DMS153 (cell line): ENCODE measurements at regions not wholly inside any gene's neighbourhood (a gene's known extent, or its start where the extent isn't known, plus 50 kb on each side); places are given as distances from the start of the nearest gene placed in this dataset.

Experiments
- DNase-seq: peaks from one replicate; lab custom pipeline; 2025; lab: John Stamatoyannopoulos, UW

DNA sequence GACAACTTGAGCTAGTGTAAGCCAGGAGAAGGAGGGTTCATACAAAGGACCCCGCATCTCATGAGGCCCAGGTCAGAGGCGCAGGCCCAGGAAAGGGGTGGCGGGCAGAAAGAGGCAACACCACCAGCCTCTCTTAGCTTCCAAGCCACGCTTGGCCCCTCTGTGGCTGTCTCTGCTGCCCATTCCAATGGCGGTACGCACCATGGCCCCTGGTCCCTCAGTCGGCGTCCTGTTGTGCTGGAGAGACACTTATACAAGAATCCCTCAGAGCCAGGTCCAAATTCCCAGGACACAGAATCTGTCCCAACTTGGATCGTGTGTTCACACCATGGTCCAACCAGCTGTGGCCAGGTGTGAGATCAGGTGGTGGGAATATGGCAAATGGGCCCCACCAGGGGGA, 127.0 kb upstream of the CDH4 start:
- DNase-seq, result no peak

DNA sequence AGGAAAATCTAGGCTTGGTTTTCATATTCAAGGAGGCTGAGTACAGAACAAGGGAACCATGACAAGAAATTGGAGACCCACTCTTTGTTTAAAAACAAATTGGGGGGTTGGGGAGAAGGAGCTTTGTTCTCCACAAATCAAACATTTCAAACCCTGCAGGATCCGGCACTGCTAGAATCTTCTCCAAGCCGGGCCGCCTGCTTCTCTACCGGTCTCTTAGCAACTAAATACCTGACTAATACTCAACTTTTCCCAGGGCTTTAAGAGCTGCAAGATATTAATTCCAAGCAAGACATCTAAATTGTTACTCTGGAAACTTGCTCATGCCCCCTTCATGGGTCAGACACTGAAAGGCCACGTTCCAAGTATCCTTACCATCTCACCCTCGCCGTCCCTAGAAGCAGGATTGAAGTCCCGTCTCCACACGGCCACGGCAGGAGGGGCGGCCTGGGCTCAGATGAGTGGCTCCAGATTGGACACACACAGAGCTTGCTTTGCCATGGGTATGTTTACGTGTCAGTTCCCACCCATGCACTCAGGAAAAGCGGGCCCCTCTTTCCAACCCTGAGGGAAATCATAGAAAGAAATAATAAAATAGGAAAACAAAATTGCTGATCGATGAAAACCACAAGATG, 126.4 kb upstream of the CDH4 start:
- DNase-seq, result no peak

DNA sequence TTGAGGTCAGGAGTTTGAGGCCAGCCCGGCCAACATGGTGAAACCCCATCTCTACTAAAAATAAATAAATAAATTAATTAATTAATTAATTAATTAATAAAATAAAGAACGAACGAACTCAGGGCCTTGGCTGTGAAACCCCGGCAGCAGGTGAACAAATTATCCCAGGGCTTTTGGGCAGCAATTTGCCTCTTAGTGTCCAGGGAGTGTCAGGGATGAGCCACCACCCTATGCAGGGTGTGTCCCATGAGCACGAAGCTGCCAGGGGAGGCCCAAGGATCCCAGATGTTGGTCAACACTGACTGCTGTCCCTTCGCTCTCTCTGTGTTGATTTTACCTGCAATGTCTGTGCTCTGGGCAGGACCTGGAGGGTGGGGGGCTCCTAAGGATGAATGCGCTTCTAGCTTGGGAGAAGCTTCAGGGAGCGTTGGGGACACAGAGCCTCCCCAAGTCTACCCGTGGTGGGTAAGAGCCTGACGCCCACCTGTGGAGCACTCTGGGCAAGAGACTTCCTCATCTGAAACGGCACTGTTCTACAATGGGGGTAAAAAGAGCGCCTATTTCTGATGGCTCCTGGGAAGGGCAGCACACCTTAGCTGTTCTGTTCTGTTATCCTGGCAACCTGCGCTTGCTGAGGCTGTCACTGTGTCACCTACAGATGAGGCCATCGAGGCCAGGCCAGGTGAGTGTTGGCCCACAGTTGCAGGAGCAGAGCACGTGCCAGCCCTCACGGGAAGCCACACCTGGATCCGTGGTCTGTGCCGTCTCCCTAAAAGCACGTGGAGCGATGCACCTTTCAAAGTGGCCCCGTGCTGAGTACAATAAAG, 125.5 kb upstream of the CDH4 start:
- DNase-seq, result no peak

DNA sequence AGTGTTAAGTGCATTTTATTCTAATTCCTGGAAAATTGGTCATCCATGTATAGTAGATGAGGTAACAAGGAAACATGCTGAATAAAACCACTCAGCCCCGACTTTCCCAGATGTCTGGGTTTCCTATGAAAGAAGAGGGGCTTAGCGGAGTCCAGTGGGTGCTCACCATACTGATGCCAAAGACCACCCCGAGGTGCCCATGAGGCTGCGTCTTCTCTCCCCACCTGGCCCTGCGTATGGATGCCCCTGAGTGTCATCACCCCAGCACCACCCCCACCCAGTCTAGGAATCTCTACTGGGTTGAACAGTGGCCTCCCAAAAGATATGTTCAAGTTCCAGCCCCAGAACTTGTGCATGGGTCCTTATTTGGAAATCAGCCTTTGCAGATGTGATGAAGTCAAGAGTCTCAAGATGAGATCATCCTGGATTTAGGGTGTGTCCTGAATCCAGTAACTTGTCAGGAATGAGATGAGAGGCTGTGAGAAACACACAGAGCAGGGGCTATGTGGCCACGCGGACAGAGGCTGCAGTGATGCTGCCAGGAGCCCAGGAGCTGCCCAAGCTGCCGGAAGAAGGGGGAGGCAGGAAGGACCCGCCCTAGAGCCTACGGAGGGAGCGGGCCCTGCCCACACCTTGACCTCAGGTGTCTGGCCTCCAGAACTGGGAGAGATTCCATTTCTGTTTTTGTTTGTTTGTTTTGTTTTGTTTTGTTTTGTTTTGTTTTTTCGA, 124.6 kb upstream of the CDH4 start:
- no peak for DNase-seq

DNA sequence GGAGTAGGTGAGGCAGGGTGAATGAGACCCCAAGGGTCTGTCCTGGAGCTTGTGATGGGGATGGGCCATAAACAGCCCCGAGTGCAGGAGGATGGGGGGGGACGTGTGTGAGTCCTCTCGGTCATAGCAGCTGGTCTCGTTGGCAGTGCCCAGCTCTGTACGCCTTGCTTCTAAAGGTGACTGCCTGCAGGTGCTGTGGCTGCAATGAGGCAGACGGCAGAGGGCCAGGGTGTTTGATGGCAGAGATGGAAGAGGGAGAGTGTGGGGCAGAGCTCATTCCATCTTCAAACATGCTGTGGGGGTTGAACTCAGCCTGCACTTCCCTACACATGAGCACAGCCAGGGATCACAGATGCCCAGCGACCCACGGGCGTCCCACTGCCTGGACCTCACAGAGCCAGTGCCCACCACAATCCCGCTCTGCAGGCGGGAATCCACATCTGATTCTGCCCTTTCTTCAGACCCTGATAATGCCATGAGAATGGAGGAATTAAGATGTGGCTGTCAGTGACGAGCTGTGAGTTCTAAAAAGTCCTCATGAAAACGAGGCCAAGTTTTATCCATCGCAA, 123.3 kb upstream of the CDH4 start:
- no peak for DNase-seq

DNA sequence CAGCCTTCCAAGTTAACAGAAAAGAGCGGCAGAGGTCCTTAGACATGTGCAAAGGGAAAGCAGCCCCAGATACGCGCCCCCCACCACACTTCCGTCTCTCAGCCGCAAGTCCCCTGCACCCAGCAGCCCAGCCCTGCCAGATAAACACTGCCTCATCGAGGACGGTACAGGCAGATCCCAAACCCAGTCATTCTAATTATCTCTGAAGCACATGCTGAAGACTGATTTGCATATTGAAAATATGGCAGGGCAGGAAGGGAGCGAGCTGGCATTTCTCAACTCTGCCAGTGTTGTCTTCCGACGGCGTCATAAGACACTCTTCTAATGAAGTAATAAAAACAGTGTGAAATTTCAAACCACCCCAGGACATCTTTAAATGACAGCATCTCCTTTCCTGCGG, 122.8 kb upstream of the CDH4 start:
- DNase-seq, result no peak

DNA sequence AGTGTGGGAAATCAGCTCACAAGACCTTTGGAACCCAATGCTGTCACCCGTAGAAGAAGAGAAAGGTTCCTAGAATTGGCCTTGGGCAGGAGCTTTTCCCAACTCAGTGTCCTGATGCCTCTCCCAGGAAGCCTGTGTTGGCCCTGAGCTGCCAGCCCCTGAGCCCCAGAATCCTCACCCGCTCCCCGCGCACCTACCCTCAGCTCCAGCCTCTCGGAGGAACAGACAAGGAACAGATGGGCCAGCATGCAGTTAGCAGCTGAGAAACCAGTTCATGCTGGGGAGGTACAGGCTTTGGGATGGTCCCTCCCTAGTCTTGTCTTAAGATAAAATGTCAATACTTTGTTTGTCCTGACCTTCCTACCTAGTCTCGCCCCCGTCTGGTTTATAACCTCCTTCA, 121.9 kb upstream of the CDH4 start:
- DNase-seq, result no peak

DNA sequence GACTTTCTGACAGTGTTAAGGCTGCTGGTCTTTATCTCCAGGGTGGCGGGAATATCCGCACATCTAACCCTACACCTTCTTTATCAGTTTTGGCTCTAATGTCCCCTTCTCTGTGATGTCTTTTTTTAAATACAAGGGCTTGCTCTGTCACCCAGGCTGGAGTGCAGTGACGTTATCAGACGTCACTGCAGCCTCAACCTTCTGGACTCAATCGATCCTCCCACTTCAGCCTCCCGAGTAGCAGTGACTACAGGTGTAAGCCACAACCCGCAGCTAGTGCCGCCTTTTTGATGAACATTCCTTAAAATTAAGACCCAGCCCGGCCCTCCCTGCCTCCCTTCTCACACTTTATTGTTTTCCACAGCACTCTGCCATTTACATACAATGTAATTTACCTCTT, 120.1 kb upstream of the CDH4 start:
- DNase-seq, result no peak

DNA sequence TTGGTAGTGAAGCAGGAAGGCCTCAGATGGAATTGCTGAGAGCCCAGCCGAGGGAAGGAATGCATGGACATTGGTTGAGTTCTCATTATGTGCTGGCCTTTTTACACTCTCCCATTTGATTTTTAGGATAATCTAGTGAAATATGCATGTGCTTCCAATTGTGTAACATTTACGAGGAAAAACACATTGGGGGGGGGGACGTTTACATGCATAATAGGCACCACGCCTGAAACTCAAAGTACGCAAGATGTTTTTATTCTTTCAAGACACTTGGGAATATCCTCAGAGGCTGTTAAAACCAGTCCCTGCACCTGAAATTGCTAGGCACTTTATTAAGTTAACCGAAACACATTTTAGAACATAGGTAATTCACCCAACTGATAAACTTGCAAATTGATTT, 118.5 kb upstream of the CDH4 start:
- DNase-seq, result no peak

DNA sequence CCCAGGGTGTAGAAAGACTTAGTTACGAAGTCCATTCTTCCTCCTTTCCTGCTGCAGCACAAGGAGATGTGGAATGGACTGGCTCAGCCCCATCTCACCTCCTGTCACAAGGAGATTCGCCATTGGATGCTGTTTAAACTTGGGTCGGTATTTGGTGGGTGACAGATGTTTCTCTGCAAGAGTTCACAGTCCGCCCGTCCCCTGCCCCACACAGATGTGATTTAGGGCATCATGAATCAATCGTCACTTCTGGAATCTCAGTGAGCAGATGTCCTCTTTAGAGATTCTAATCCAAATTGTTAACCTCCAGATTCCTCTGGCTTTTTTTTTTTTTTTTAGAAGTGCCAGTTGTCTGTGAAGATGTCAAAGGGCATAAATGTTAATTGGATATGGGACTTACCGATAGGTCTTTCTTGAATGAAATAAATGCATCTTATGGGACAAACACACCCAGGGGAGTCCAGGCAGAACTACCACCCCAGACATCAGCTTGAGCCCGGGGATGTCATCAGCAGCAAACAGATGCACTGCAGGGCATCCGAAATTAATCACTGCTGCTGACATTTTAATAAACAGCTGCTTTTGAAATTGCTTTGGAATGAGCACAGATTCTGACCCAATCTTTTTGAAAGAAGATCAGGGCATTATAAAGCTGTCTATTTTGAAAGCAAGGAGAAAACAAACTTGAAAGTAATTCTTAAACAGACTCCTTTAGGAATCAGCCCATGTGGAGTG, 117.6 kb upstream of the CDH4 start:
- DNase-seq, result no peak

DNA sequence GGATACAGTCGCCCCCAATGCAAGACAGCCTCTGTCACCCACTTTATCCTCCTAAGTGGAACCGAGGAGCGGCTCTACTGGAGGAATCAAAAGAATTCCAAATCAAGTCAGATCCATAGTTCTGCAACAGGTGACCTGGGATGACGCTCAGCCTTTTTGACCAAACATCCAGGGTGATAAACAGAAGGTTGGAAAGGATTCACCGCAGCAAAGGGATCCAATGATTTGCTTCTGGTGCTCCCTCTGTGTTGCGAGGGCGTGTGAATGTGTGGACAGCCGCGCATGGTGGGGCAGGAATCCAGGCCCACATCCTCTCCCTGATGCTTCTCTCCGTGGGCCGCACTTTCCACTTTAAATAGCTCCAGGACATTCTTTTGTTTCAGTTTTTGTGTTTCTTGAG, 116.8 kb upstream of the CDH4 start:
- DNase-seq, result no peak

DNA sequence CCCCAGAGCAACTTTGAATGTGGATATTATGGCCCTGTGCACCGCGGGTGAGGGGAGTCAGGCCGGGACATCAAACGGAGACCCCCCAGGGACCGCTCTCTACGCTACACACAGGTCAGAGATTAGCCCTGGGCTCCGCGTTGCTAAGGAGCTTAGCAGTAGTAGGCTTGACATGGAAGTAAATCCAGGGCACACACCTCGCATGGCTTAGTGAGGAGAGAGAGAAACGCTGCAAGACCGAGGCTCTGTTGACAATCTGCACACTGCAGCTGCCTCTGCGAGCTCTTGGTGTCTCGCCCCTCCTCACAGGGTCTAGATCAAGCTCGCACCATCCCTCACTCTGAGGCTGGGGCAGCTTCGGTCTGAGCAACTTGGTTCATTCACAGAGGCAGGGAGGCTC, 116.1 kb upstream of the CDH4 start:
- DNase-seq, result no peak

DNA sequence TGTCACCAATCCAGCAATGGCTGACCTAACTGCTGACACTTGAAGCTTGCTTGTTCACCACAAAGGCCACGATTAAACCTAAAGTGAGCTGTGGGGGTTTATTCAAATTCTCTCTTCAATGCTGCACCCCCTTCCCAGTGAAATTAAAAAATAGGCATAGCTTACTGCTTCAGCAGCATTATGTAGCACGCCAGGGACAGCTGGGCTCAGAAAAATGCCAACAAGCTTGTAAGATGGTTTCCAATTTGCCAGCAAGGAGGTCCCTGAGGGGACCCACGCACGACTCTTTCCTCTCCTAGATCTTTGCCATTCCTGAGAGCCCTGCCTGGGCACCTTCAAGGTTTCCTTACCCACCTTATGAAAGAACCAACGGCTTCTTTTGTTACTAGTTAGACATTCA, 113.5 kb upstream of the CDH4 start:
- DNase-seq, result no peak

DNA sequence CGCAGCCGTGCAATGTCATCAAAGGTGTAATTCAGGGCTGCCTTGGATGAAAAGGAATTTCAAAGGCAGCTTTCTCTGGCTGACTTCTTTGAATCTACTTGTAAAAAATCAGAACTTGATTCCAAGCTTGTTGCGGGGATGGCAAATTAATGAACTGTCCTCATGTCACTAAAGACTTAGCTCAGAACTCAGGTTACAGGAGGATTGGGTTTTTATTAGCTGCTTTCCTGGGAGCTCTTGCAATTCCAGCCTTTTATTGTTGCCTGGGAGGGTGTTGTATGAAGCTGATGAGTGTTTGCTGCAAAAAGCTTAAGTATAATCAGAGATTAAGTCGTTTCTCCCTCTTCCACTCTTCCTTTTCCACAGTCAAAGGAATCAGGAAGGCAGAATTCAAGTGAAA, 113.0 kb upstream of the CDH4 start:
- DNase-seq, result no peak

DNA sequence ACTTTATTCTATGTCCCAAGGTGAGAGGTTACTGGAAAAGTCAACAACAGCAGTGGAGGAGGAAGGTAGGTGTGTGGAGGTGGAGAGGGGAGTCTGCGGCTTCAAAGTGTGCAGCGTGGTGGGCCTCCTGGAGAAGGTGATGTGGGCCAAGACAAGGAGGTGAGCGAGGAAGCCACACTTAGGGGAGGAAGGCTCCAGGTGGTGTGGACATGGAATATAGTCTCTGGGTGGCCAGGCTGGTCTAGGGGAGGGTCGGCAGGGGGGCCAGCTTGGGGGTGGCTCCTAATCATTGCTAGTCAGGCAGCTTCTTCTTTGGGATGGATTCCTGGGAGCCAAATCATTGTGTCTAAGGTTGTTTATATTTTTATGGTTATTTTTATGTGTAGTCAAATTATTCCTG, 111.5 kb upstream of the CDH4 start:
- no peak for DNase-seq

DNA sequence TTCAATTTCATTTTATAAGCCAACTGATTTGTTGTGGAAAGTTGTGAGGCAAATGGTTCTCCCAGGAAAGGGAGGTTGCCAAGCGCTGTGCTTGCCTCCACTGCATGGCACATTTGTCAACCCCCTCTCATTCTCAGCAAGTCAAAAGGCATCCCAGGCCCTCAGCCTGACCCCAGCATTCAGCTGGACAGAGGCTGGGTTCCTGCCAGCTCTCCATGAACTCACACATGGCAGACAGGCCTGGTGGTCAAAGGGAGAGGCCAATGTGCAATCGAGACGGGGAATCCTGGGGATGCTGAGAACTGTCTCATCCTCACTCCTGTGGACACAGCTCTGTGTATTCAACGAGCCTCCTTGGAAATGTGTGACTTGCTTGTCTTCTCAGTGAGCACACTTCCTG, 106.0 kb upstream of the CDH4 start:
- no peak for DNase-seq

DNA sequence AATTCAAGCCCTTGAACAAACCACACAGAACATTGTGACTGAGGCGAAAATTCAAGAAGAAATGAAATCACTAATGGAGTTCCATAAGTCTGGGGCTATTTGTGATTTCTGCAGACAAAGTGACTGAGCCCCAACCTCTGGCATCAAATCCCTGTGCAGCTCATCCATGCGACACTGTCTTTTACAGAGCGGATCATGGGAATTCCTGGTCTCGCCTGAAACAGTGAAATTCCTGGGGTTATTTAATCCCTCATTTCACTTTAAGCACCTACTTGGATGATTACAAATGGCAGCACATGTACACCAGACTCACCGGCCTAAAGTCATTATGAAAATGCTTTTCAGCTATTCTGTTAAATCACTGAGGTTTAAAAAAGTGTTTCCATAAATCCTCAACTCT, 102.4 kb upstream of the CDH4 start:
- no peak for DNase-seq

DNA sequence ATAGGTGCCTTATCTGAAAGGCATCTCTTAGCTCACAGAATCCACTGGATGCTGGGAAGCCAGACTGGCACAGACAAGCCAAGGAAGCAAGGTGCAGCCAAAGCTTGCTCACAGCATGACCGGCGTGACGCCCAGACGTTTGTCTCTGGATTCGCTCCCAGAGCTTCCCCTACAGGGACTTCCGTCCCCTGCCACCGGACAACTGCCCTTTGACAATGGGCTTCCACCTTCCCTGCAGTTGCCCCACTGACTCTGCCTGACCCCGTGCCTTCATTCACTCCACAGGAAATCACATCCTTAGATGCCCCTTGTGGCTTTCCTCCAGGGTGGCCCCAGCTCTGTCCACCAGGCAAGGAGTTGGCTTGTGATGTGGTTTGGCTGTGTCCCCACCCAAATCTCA, 94.8 kb upstream of the CDH4 start:
- no peak for DNase-seq

DNA sequence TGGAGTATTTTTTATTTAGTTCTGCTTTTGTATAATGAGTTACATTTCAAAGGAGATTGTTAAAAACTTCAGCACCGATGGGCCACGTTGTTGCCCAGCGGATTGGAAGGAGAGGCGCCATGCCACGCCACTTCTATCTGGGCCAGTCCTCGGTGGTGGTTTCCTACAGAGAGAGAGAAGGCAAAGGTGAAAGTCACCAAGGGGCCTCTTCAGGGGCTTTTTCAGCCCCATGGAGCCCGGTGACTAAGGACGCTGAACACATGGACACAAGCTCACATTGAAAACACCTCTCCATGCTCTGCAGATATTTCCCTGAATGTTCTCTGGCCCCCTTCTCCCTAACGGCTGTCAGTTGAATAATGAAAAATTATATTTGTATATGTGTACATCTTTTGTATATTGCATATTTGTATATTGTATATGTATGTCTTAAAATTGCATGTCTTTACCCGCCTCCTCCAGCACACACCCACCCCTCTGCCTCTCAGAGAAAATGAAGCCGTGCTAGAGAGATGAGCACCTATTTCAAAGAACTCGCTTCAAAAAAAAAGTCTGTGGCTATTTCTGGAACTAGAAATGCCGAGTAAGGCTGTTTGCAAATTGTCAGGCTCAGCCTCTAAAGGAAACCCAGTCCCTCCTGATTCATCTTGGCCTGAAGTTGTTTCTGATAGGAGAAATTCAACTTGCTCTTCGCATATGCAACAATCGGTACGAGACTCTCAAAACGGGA, 91.9 kb upstream of the CDH4 start:
- no peak for DNase-seq

DNA sequence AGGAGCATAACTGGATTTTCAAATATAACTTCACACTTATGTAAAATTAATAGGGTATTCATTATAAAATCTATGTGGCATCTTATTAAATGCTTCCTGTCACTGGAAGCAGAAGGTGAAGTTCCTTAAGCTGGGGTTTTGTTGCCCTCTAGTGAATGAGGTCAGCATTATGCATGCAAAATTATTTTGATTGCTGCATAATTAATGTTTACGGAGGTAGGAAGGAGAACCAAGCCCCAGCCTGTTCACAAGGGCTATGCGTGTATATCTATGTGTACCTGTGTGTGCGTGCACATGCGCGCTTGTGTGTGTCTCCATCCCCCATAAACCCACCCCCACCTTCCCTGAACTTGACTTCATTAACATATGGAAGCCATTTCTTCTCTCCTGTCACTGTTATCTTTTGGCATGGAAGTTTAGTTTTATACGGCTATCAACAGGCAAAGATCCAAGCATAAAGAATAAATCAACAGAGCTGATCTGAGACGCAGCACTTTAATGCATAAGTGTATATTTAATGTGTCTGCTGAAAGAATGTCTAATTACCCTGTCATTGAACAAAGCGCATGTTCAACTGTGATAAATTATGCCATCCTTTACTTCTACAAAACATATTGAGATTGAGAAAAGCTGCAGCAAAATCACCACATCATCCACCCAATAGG, 90.2 kb upstream of the CDH4 start:
- DNase-seq, result no peak

DNA sequence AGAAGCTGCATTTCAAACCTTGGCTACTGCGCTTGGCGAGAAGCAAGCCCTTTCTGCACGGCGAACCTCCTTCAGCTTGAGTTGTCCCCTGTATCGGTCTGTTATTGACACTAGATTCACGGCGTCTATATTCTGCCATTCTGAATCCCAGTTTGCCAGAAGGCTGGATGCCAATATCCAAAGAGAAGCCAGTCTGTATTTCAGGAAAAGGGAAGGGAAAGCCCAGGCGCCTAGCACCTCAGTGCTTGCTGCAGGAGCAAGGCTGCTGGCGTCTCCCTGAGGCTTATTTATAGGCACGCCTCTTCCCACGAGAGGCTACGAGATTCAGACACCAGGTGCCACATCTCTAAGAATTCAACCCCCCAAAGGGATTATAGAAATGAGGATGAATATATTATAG, 89.6 kb upstream of the CDH4 start:
- no peak for DNase-seq
